ENCODE measurements at regions not wholly inside any gene's neighbourhood (a gene's known extent, or its start where the extent isn't known, plus 50 kb on each side); places are given as distances from the start of the nearest gene placed in this dataset.

GRCh38 chr1:168792592-168793125, 63.7 kb upstream of the DPT start:
- TF ChIP-seq CTCF (IDR thresholded peaks at IDR 0.05) (no peak), POLR2A (IDR thresholded peaks at IDR 0.05) (no peak), EP300 (IDR thresholded peaks at IDR 0.05) (no peak)

Measured in tibial nerve (tissue), 4 donors.